Endodermal cell (in vitro differentiated cells): ENCODE measurements at regions not wholly inside any gene's neighbourhood (a gene's known extent, or its start where the extent isn't known, plus 50 kb on each side); places are given as distances from the start of the nearest gene placed in this dataset.

Source experiments
- DNase-seq: peaks from one replicate; pipeline ENCODE4 v3.0.0-alpha.2; 2017
- H3K27ac ChIP-seq: 2 replicates; pipeline ENCODE4 v1.5.1; 2013; ENCODE audit warnings: mild to moderate bottlenecking, low read depth, low read length, moderate library complexity
- H3K27me3 ChIP-seq: 2 replicates; pipeline ENCODE4 v1.6.1; 2013; ENCODE audit warnings: mild to moderate bottlenecking, low read length, moderate library complexity; ENCODE audit not compliant: insufficient read depth, control insufficient read depth, poor library complexity, severe bottlenecking
- H3K36me3 ChIP-seq: 2 replicates; pipeline ENCODE4 v1.7.0; 2013; ENCODE audit warnings: mild to moderate bottlenecking, low read length, moderate library complexity; ENCODE audit not compliant: control insufficient read depth, insufficient read depth
- H3K4me1 ChIP-seq: one replicate; pipeline ENCODE4 v1.7.0; 2013; ENCODE audit warnings: low read length; ENCODE audit not compliant: control insufficient read depth, insufficient read depth
- H3K4me3 ChIP-seq: 2 replicates; pipeline ENCODE4 v1.5.1; 2013; ENCODE audit warnings: mild to moderate bottlenecking, low read length, moderate library complexity
- H3K9ac ChIP-seq: 2 replicates; pipeline ENCODE4 v1.6.1; 2013; ENCODE audit warnings: mild to moderate bottlenecking, low read length, moderate library complexity; ENCODE audit not compliant: poor library complexity, severe bottlenecking; ENCODE audit errors: extremely low read depth
- H3K9me3 ChIP-seq: 2 replicates; pipeline ENCODE4 v1.6.1; 2013; ENCODE audit warnings: mild to moderate bottlenecking, low read length, moderate library complexity; ENCODE audit not compliant: control insufficient read depth
- H3K27ac Mint-ChIP-seq: 2 replicates; pipeline ENCODE4 v1.8.0; 2020; ENCODE audit warnings: mixed read lengths
- H3K27me3 Mint-ChIP-seq: 2 replicates; pipeline ENCODE4 v1.8.0; 2021; ENCODE audit warnings: mild to moderate bottlenecking, mixed read lengths; ENCODE audit not compliant: insufficient read depth
- H3K36me3 Mint-ChIP-seq: 2 replicates; pipeline ENCODE4 v1.8.0; 2020; ENCODE audit warnings: low read depth, mixed read lengths
- H3K4me1 Mint-ChIP-seq: 2 replicates; pipeline ENCODE4 v1.8.0; 2020; ENCODE audit warnings: mixed read lengths
- H3K4me3 Mint-ChIP-seq: 2 replicates; pipeline ENCODE4 v1.8.0; 2020; ENCODE audit warnings: mild to moderate bottlenecking, moderate library complexity, mixed read lengths
- H3K9me3 Mint-ChIP-seq: 2 replicates; pipeline ENCODE4 v1.8.0; 2020; ENCODE audit warnings: mild to moderate bottlenecking, mixed read lengths
- WGBS, 2 experiments: methylation state at CpG; one replicate each; pipeline versions ENCODE4 v1.1.5 to v1.1.7; 2013; ENCODE audit warnings: missing lambda C conversion rate in 2 of 2, mixed read lengths in 1 of 2; ENCODE audit not compliant: insufficient coverage in 1 of 2, insufficient read length in 1 of 2; 5-methylcytosine and 5-hydroxymethylcytosine counted together
- TF ChIP-seq, protein P1 (sequence below): fragments of 200-600 bp; sonication (generic); conservative IDR thresholded peaks from 2 replicates; pipeline ENCODE4 v1.5.0; 2021; ENCODE audit warnings: antibody characterized with exemption, mild to moderate bottlenecking

DNA sequence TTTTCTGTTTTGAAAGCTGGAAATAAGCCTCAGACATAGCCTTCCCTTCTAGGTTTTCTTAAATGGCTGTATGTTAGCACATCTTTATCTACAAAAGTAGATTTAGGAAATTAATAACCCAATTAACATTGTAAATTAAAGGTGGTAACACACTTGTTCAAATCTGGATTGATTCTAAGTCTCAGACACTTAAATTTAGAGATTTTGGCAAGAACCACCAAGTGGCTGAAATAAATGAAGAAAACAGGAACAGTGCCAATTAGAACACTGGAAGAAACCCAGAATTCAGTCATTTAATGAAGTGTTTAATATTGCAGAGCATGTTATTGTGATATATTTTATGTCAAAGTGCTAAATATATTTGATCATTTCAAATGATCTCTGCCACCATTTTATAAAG is 628.2 kb downstream of the USP25 start:
- Mint-ChIP-seq H3K4me1 (peaks cover 3% of the 10 kb centered on the region), H3K27ac (no peak overlapping the region), H3K36me3 (no peaks in the 10 kb centered on the region), H3K4me3 (no peak overlapping the region), H3K27me3 (no peaks in the 10 kb centered on the region), H3K9me3 (peaks cover 7% of the 10 kb centered on the region)
- H3K4me3 ChIP-seq: no peak overlapping the region
- DNase-seq: no peak
- TF ChIP-seq, protein P1, sequence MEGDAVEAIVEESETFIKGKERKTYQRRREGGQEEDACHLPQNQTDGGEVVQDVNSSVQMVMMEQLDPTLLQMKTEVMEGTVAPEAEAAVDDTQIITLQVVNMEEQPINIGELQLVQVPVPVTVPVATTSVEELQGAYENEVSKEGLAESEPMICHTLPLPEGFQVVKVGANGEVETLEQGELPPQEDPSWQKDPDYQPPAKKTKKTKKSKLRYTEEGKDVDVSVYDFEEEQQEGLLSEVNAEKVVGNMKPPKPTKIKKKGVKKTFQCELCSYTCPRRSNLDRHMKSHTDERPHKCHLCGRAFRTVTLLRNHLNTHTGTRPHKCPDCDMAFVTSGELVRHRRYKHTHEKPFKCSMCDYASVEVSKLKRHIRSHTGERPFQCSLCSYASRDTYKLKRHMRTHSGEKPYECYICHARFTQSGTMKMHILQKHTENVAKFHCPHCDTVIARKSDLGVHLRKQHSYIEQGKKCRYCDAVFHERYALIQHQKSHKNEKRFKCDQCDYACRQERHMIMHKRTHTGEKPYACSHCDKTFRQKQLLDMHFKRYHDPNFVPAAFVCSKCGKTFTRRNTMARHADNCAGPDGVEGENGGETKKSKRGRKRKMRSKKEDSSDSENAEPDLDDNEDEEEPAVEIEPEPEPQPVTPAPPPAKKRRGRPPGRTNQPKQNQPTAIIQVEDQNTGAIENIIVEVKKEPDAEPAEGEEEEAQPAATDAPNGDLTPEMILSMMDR: no peak
- no peak overlapping the region for H3K27ac ChIP-seq
- H3K9ac ChIP-seq: no peak overlapping the region
- no peaks in the 10 kb centered on the region for H3K27me3 ChIP-seq
- no peaks in the 10 kb centered on the region for H3K36me3 ChIP-seq
- H3K4me1 ChIP-seq: no peaks in the 10 kb centered on the region
- peaks cover 6% of the 10 kb centered on the region for H3K9me3 ChIP-seq

DNA sequence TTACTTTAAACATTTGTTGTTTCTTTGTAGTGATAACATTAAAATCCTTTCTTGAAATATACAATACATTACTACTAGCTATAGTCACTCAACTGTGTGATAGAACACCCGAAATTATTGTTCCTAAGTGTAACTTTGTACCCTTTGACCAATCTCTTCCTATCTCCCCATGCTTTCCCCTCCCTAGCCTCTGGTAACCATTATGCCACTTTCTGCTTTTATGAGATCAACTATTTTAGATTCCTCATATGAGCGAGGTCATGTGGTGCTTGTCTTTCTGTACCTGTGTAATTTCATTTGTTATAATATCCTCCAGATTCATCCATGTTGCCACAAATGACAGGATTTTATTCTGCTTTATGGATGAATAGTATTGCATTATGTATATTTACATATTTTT is 629.0 kb downstream of the USP25 start:
- 85 to 100% methylated on average over 1 to 2 of the region's 2 CpGs for WGBS, 2 experiments
- H3K4me1 Mint-ChIP-seq: peaks cover 9% of the 10 kb centered on the region
- no peaks in the 10 kb centered on the region for H3K27me3 ChIP-seq
- no peak overlapping the region for H3K9ac ChIP-seq
- no peaks in the 10 kb centered on the region for H3K36me3 ChIP-seq
- TF ChIP-seq, protein P1: no peak
- H3K27ac Mint-ChIP-seq: no peak overlapping the region
- no peak for DNase-seq
- H3K4me3 Mint-ChIP-seq: no peak overlapping the region
- H3K27ac ChIP-seq: no peak overlapping the region
- no peaks in the 10 kb centered on the region for H3K4me1 ChIP-seq
- H3K9me3 Mint-ChIP-seq: peaks cover 7% of the 10 kb centered on the region
- H3K4me3 ChIP-seq: no peak overlapping the region
- no peaks in the 10 kb centered on the region for H3K27me3 Mint-ChIP-seq
- peaks cover 6% of the 10 kb centered on the region for H3K9me3 ChIP-seq
- H3K36me3 Mint-ChIP-seq: no peaks in the 10 kb centered on the region

DNA sequence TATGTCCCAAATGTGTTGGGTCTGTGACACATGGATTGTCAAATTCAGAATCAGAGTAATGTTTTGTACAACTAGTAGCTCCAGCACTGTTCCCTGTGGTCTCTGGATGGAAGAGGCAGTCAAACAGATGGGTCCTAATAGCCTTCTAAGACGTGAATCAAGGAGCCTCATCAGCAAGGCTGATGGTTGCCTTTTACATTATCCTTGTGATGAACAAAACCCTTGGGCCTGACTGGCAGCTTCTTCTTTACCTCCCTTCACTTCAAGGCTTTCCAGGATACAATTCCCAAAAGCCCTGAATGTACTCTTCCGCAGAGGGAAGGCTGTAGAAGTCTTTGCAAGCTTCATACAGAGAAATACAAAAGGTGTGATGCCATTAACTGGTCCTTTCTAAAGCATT is 633.3 kb downstream of the USP25 start:
- Mint-ChIP-seq H3K4me1 (peaks cover 9% of the 10 kb centered on the region), H3K36me3 (no peaks in the 10 kb centered on the region), H3K4me3 (no peak overlapping the region), H3K27me3 (no peaks in the 10 kb centered on the region), H3K27ac (no peak overlapping the region), H3K9me3 (peaks cover 7% of the 10 kb centered on the region)
- Histone ChIP-seq H3K27ac (no peak overlapping the region), H3K9me3 (peaks cover 6% of the 10 kb centered on the region), H3K4me1 (no peaks in the 10 kb centered on the region), H3K27me3 (no peaks in the 10 kb centered on the region), H3K9ac (no peak overlapping the region), H3K36me3 (no peaks in the 10 kb centered on the region), H3K4me3 (no peak overlapping the region)
- no peak for DNase-seq
- TF ChIP-seq, protein P1: no peak
- 54 to 100% methylated on average over 1 to 2 of the region's 2 CpGs for WGBS, 2 experiments
